Upper lobe of left lung (tissue), 4 donors: ENCODE measurements at regions not wholly inside any gene's neighbourhood (a gene's known extent, or its start where the extent isn't known, plus 50 kb on each side); places are given as distances from the start of the nearest gene placed in this dataset.

Experiments used
- EP300 ChIP-seq, 4 donors: sonication (generic); formaldehyde crosslinking; IDR thresholded peaks; one replicate each; pipeline ENCODE4 v1.5.1; 2017; ENCODE audit warnings: antibody characterized with exemption in 4 of 4, control low read depth in 2 of 4
- POLR2A ChIP-seq, 4 donors: fragments of 450-650 bp; IDR thresholded peaks; one replicate each; pipeline ENCODE4 v1.5.1; 2016 to 2017; ENCODE audit warnings: antibody characterized with exemption in 4 of 4, mild to moderate bottlenecking in 2 of 4
- TF ChIP-seq, protein P1 (sequence below), 6 experiments: fragments of 450-650 bp in 4 of 6; fragments of 200-600 bp in 2 of 6; sonication (generic) in 2 of 6; IDR thresholded peaks; one replicate each; pipeline ENCODE4 v1.5.1; 2016 to 2019; ENCODE audit warnings: antibody characterized with exemption in 6 of 6

DNA sequence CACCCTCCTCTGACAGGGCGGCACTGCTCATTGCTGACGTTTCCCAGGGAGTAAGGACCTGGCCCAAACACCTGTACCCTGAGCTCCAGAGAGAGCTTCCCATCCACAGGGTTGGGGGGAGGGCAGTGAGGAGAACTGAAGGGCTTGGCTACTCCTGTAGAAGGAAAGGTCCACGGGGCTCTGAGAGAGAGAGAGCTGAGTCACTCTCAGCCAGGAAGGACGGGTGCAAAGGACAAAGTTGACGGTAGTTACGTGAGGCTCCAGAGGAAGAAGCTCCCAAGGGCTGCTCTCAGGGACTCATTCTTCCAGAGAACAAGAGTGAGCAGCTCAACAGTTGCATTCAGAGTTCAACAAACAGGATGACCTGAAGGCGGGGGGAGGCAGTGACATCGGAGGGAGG is 852.5 kb downstream of the GALR1 start:
- TF ChIP-seq, protein P1, sequence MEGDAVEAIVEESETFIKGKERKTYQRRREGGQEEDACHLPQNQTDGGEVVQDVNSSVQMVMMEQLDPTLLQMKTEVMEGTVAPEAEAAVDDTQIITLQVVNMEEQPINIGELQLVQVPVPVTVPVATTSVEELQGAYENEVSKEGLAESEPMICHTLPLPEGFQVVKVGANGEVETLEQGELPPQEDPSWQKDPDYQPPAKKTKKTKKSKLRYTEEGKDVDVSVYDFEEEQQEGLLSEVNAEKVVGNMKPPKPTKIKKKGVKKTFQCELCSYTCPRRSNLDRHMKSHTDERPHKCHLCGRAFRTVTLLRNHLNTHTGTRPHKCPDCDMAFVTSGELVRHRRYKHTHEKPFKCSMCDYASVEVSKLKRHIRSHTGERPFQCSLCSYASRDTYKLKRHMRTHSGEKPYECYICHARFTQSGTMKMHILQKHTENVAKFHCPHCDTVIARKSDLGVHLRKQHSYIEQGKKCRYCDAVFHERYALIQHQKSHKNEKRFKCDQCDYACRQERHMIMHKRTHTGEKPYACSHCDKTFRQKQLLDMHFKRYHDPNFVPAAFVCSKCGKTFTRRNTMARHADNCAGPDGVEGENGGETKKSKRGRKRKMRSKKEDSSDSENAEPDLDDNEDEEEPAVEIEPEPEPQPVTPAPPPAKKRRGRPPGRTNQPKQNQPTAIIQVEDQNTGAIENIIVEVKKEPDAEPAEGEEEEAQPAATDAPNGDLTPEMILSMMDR (IDR thresholded peaks at IDR 0.05), result no peak
- TF ChIP-seq EP300 (IDR thresholded peaks at IDR 0.05), result no peak
- no peak for TF ChIP-seq POLR2A (IDR thresholded peaks at IDR 0.05)
